SKM-1 treated with dmso at 0.1 percent for 144 hours (cell line): ENCODE measurements at regions not wholly inside any gene's neighbourhood (a gene's known extent, or its start where the extent isn't known, plus 50 kb on each side); places are given as distances from the start of the nearest gene placed in this dataset.
"Not testable (repeated sequence)": the region's sequence is repeated elsewhere in the genome, so short reads cannot be mapped to it uniquely, and the experiment has no call there.

ENCODE experiments used
- DNase-seq: peaks from one replicate; lab custom pipeline; 2025; ENCODE audit not compliant: unreplicated experiment; lab: John Stamatoyannopoulos, UW

- no peak for DNase-seq
These were observed 303.7 kb upstream of the PAPPA start for GRCh38 chr9:115849679-115850412.

GRCh38 chr9:115850548-115851304 is 302.9 kb upstream of the PAPPA start:
- DNase-seq: no peak

GRCh38 chr9:115855458-115856133 is 298.0 kb upstream of the PAPPA start:
- DNase-seq: no peak

GRCh38 chr9:115858421-115858820 is 295.2 kb upstream of the PAPPA start:
- DNase-seq: not testable (repeated sequence)

GRCh38 chr9:115862021-115862420 is 291.6 kb upstream of the PAPPA start:
- DNase-seq: no peak

GRCh38 chr9:115864581-115864980 is 289.0 kb upstream of the PAPPA start:
- DNase-seq: no peak

GRCh38 chr9:115867326-115867725 is 286.3 kb upstream of the PAPPA start:
- no peak for DNase-seq

- no peak for DNase-seq
These were observed 275.6 kb upstream of the PAPPA start for GRCh38 chr9:115877852-115878438.

GRCh38 chr9:115879451-115879850 is 274.1 kb upstream of the PAPPA start:
- DNase-seq: no peak

GRCh38 chr9:115880221-115880885 is 273.2 kb upstream of the PAPPA start:
- no peak for DNase-seq

- DNase-seq: no peak
These were observed 270.7 kb upstream of the PAPPA start for GRCh38 chr9:115882911-115883310.

GRCh38 chr9:115883467-115884329 is 269.9 kb upstream of the PAPPA start:
- no peak for DNase-seq

GRCh38 chr9:115884846-115885245 is 268.7 kb upstream of the PAPPA start:
- DNase-seq: no peak

GRCh38 chr9:115888131-115888530 is 265.5 kb upstream of the PAPPA start:
- no peak for DNase-seq

- DNase-seq: no peak
These were observed 261.7 kb upstream of the PAPPA start for GRCh38 chr9:115891929-115892328.

GRCh38 chr9:115898478-115898877 is 255.1 kb upstream of the PAPPA start:
- DNase-seq: not testable (repeated sequence)

GRCh38 chr9:115900698-115901097 is 252.9 kb upstream of the PAPPA start:
- no peak for DNase-seq

- DNase-seq: no peak
These were observed 242.6 kb upstream of the PAPPA start for GRCh38 chr9:115910959-115911358.

- no peak for DNase-seq
These were observed 241.5 kb upstream of the PAPPA start for GRCh38 chr9:115912086-115912485.

GRCh38 chr9:115913696-115914095 is 239.9 kb upstream of the PAPPA start:
- DNase-seq: no peak
